Testis (tissue), 2 donors: ENCODE measurements at regions not wholly inside any gene's neighbourhood (a gene's known extent, or its start where the extent isn't known, plus 50 kb on each side); places are given as distances from the start of the nearest gene placed in this dataset.

Source experiments
- POLR2A ChIP-seq: fragments of 450-650 bp; IDR thresholded peaks from one replicate; pipeline ENCODE4 v1.6.1; 2017; ENCODE audit warnings: antibody characterized with exemption, mild to moderate bottlenecking, moderate library complexity
- TF ChIP-seq, protein P1 (sequence below), 3 experiments: fragments of 450-650 bp in 2 of 3; fragments of 200-600 bp in 1 of 3; sonication (generic) in 1 of 3; IDR thresholded peaks; one replicate each; pipeline ENCODE4 v1.5.1; 2016 to 2019; ENCODE audit warnings: antibody characterized with exemption in 3 of 3, mild to moderate bottlenecking in 2 of 3, moderate library complexity in 1 of 3

DNA sequence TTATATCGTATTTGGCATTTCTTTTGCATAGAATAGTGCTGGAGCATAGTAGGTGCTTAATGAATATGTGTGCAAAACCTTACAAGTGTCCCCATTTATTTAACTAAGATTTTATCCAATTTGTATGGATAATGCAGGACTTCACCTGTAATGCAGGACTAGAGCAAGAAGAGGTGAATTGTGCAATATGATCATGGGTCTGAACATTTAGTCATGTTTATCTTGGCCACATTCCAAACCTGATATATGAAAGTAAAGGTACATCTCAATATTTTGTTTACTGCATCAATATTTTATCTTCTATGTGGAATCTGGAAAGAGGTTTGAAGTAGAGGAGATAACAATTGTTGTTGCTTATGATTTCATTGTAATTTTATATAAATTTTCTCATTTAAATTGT is 1626.7 kb upstream of the B3GALT2 start:
- TF ChIP-seq, protein P1, sequence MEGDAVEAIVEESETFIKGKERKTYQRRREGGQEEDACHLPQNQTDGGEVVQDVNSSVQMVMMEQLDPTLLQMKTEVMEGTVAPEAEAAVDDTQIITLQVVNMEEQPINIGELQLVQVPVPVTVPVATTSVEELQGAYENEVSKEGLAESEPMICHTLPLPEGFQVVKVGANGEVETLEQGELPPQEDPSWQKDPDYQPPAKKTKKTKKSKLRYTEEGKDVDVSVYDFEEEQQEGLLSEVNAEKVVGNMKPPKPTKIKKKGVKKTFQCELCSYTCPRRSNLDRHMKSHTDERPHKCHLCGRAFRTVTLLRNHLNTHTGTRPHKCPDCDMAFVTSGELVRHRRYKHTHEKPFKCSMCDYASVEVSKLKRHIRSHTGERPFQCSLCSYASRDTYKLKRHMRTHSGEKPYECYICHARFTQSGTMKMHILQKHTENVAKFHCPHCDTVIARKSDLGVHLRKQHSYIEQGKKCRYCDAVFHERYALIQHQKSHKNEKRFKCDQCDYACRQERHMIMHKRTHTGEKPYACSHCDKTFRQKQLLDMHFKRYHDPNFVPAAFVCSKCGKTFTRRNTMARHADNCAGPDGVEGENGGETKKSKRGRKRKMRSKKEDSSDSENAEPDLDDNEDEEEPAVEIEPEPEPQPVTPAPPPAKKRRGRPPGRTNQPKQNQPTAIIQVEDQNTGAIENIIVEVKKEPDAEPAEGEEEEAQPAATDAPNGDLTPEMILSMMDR (IDR thresholded peaks at IDR 0.05), result no peak
- no peak for TF ChIP-seq POLR2A
